MCF 10A (cell line): ENCODE measurements at regions not wholly inside any gene's neighbourhood (a gene's known extent, or its start where the extent isn't known, plus 50 kb on each side); places are given as distances from the start of the nearest gene placed in this dataset.

Experiments used
- BruUV-seq: library from RNA; stranded (reverse); fragments of 400-500 nt; replicated peaks from 2 replicates; lab custom pipeline; 2021; lab: Mats Ljungman, UMichigan
- CTCF ChIA-PET: fragments of 300-600 bp; sonication (Branson Sonifier 250); formaldehyde crosslinking; extraction: SDS; loops from one replicate; lab custom pipeline; 2021; ENCODE audit warnings: antibody characterized with exemption, inconsistent platforms; lab: Yijun Ruan, JAX
- POLR2A ChIA-PET: fragments of 300-600, 350-650 bp; sonication (Branson Sonifier 250); formaldehyde crosslinking; extraction: SDS; loops from one replicate; lab custom pipeline; 2020; ENCODE audit warnings: antibody characterized with exemption, inconsistent platforms; lab: Yijun Ruan, JAX
- DNase-seq: peaks from one replicate; pipeline ENCODE4 v3.0.0-alpha.2; 2018; ENCODE audit not compliant: unreplicated experiment
- H3K27ac Mint-ChIP-seq: one replicate; pipeline ENCODE4 v1.8.0; 2022; ENCODE audit warnings: mild to moderate bottlenecking, low read depth, mixed read lengths; ENCODE audit not compliant: unreplicated experiment
- H3K27me3 Mint-ChIP-seq: one replicate; pipeline ENCODE4 v1.8.0; 2022; ENCODE audit warnings: mixed read lengths; ENCODE audit not compliant: insufficient read depth, unreplicated experiment
- H3K36me3 Mint-ChIP-seq: one replicate; pipeline ENCODE4 v1.8.0; 2022; ENCODE audit warnings: mild to moderate bottlenecking, moderate library complexity, mixed read lengths; ENCODE audit not compliant: insufficient read depth, unreplicated experiment
- H3K4me1 Mint-ChIP-seq: one replicate; pipeline ENCODE4 v1.8.0; 2022; ENCODE audit warnings: mixed read lengths; ENCODE audit not compliant: insufficient read depth, unreplicated experiment
- H3K4me3 Mint-ChIP-seq: one replicate; pipeline ENCODE4 v1.8.0; 2022; ENCODE audit warnings: mild to moderate bottlenecking, moderate library complexity, mixed read lengths; ENCODE audit not compliant: unreplicated experiment
- H3K9me3 Mint-ChIP-seq: one replicate; pipeline ENCODE4 v1.8.0; 2022; ENCODE audit warnings: mixed read lengths; ENCODE audit not compliant: unreplicated experiment
- CTCF ChIP-seq: fragments of 200-600 bp; IDR thresholded peaks from one replicate; pipeline ENCODE4 v1.8.0; 2022; ENCODE audit warnings: antibody characterized with exemption, mild to moderate bottlenecking; ENCODE audit not compliant: unreplicated experiment
- intact Hi-C: fragments of 100-400 bp; cut with micrococcal nuclease; formaldehyde crosslinking; loops from 2 replicates; pipeline ENCODE4 v1.14.1; 2022

GRCh38 chr9:78871086-78871451, 574.1 kb downstream of the PSAT1 start:
- TF ChIP-seq CTCF = no peak

GRCh38 chr9:78871452-78872331, 574.8 kb downstream of the PSAT1 start:
- peak; percentile 91 for DNase-seq

More at GRCh38 chr9:78871086-78871451, 574.1 kb downstream of the PSAT1 start:
- no peaks in the 10 kb centered on the region for H3K27me3 Mint-ChIP-seq
- H3K9me3 Mint-ChIP-seq = peaks cover 7% of the 10 kb centered on the region
- ChIA-PET POLR2A (interaction anchor here (1.3 to 1.5 kb wide), 3 partner anchors 48 to 157 kb away, joined by 6 to 13 read pairs (median 6); no protein-coding TSS in a partner anchor), CTCF (interaction anchor here (0.7 kb wide), 1 partner anchor 44 kb away, joined by 3 read pairs; no protein-coding TSS in a partner anchor)
- intact Hi-C loops = no loop called here
- H3K36me3 Mint-ChIP-seq = no peaks in the 10 kb centered on the region
- BruUV-seq = TSS peak; percentile 51
- H3K27ac Mint-ChIP-seq = peak overlapping the region; percentile 88
- DNase-seq = no peak
- peaks cover 39% of the 10 kb centered on the region for H3K4me1 Mint-ChIP-seq
- H3K4me3 Mint-ChIP-seq = peak overlapping the region; percentile 5

GRCh38 chr9:78874061-78874460, 577.1 kb downstream of the PSAT1 start:
- intact Hi-C loops = no loop called here
- Mint-ChIP-seq H3K9me3 (no peaks in the 10 kb centered on the region), H3K36me3 (no peaks in the 10 kb centered on the region), H3K27ac (no peak overlapping the region), H3K27me3 (no peaks in the 10 kb centered on the region), H3K4me3 (no peak overlapping the region), H3K4me1 (peaks cover 23% of the 10 kb centered on the region)
- POLR2A ChIA-PET = no interaction called here
- BruUV-seq = no TSS peak
- TF ChIP-seq CTCF = no peak
- no peak for DNase-seq
- CTCF ChIA-PET = interaction anchor here (0.7 to 1.0 kb wide), 2 partner anchors 14 to 79 kb away, joined by 3 to 4 read pairs; no protein-coding TSS in a partner anchor

More at GRCh38 chr9:78871452-78872331, 574.8 kb downstream of the PSAT1 start:
- peak overlapping the region; percentile 88 for H3K27ac Mint-ChIP-seq
- CTCF ChIA-PET = interaction anchor here (0.5 to 1.5 kb wide), 5 partner anchors 33 to 563 kb away, joined by 3 read pairs; no protein-coding TSS in a partner anchor
- peaks cover 7% of the 10 kb centered on the region for H3K9me3 Mint-ChIP-seq
- no peak for TF ChIP-seq CTCF
- intact Hi-C loops = no loop called here
- no peaks in the 10 kb centered on the region for H3K27me3 Mint-ChIP-seq
- no peaks in the 10 kb centered on the region for H3K36me3 Mint-ChIP-seq
- peak overlapping the region; percentile 5 for H3K4me3 Mint-ChIP-seq
- no TSS peak for BruUV-seq
- POLR2A ChIA-PET = interaction anchor here (0.6 to 1.5 kb wide), 8 partner anchors 8 to 210 kb away, joined by 3 to 13 read pairs (median 5); no protein-coding TSS in a partner anchor
- H3K4me1 Mint-ChIP-seq = peaks cover 37% of the 10 kb centered on the region
